CD8-positive, alpha-beta memory T cell (primary cell): ENCODE measurements at regions not wholly inside any gene's neighbourhood (a gene's known extent, or its start where the extent isn't known, plus 50 kb on each side); places are given as distances from the start of the nearest gene placed in this dataset.
A peak's percentile ranks its signal among the peaks of the same experiment; 100 is the strongest.

ENCODE experiments used
- CTCF ChIA-PET: fragments of 350-600 bp; sonication (Branson Sonifier 250); formaldehyde crosslinking; loops from one replicate; lab custom pipeline; 2021; ENCODE audit warnings: antibody characterized with exemption; lab: Charles Lee
- POLR2A ChIA-PET: fragments of 350-600 bp; sonication (Branson Sonifier 250); formaldehyde crosslinking; loops from one replicate; lab custom pipeline; 2021; ENCODE audit warnings: antibody characterized with exemption; lab: Charles Lee
- DNase-seq, 5 donors: peaks; one replicate each; pipeline versions ENCODE4 v3.0.0 to v3.0.0-alpha.2; 2020 to 2022; ENCODE audit warnings: mixed read lengths in 1 of 5
- H3K27ac ChIP-seq: one replicate; pipeline ENCODE4 v1.7.0; 2013; ENCODE audit warnings: low read depth, mild to moderate bottlenecking, low read length, moderate library complexity
- H3K27me3 ChIP-seq: 2 replicates; pipeline ENCODE4 v1.7.0; 2013; ENCODE audit warnings: low read length, mild to moderate bottlenecking; ENCODE audit not compliant: insufficient read depth, poor library complexity, severe bottlenecking
- H3K36me3 ChIP-seq: 2 replicates; pipeline ENCODE4 v1.7.0; 2013; ENCODE audit warnings: mild to moderate bottlenecking, low read length, moderate library complexity; ENCODE audit not compliant: insufficient read depth
- H3K4me1 ChIP-seq: 2 replicates; pipeline ENCODE4 v1.7.0; 2013; ENCODE audit warnings: mild to moderate bottlenecking, low read length, moderate library complexity; ENCODE audit not compliant: insufficient read depth
- H3K4me3 ChIP-seq: 2 replicates; pipeline ENCODE4 v1.7.0; 2013; ENCODE audit warnings: mild to moderate bottlenecking, low read length
- H3K9me3 ChIP-seq: 2 replicates; pipeline ENCODE4 v1.7.0; 2013; ENCODE audit warnings: mild to moderate bottlenecking, low read length
- H3K27ac Mint-ChIP-seq, 8 donors: one replicate each; pipeline ENCODE4 v1.8.0; 2020 to 2021; ENCODE audit warnings: mixed read lengths in 8 of 8, mild to moderate bottlenecking in 6 of 8, inconsistent platforms in 3 of 8, moderate library complexity in 3 of 8
- H3K27me3 Mint-ChIP-seq, 2 donors: one replicate each; pipeline ENCODE4 v1.8.0; 2020 to 2021; ENCODE audit warnings: mixed read lengths in 2 of 2, mild to moderate bottlenecking in 1 of 2, moderate library complexity in 1 of 2
- H3K36me3 Mint-ChIP-seq, 3 donors: one replicate each; pipeline ENCODE4 v1.8.0; 2020 to 2021; ENCODE audit warnings: mixed read lengths in 3 of 3, inconsistent platforms in 1 of 3, mild to moderate bottlenecking in 1 of 3
- H3K4me1 Mint-ChIP-seq, 3 donors: one replicate each; pipeline ENCODE4 v1.8.0; 2020 to 2021; ENCODE audit warnings: mixed read lengths in 3 of 3, inconsistent platforms in 1 of 3, mild to moderate bottlenecking in 1 of 3
- H3K4me3 Mint-ChIP-seq, 7 donors: one replicate each; pipeline ENCODE4 v1.8.0; 2020 to 2021; ENCODE audit warnings: mixed read lengths in 7 of 7, mild to moderate bottlenecking in 6 of 7, moderate library complexity in 4 of 7, inconsistent platforms in 2 of 7
- H3K9me3 Mint-ChIP-seq, 5 donors: one replicate each; pipeline ENCODE4 v1.8.0; 2020 to 2022; ENCODE audit warnings: mixed read lengths in 5 of 5, mild to moderate bottlenecking in 3 of 5, moderate library complexity in 2 of 5, inconsistent platforms in 1 of 5

DNA sequence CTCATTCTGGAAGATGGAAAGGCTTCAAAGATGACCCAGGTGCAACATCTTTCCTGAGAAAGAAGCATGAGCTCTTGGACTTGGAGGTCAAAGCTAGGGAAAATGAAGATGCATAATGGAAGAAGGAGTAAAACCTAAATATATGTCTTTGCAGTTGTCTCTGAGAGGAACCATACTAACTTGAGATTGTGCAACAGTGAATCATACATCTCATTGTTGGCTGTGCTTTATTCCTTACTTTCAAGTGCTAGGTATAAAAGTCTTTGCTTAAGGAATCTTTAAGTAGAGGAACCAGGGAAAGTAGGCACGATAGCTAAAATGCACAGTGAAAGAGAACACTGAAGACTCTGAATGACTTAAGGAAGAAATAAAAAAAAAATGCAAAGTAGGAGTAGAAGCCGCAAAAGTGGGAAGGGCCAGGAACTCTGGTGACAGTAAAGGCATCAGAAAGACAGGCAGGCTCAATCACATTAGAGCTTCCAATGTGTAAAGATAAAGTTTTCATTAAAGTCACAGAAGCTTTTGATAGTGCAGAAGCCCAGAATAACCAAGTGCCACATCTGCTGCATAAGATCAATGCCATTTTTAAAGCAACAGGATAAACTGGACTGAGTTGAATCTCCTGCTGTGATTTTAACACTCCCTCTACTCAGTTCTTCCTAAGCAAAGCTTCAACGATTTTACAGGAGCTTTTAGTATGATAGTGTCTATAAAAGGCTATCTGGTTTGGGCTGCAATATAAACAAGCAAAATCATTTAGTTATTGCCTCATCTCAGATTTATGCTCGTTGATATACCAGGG lies 432.3 kb upstream of the EDIL3 start:
- Histone ChIP-seq H3K27me3 (no peaks in the 10 kb centered on the region), H3K9me3 (no peaks in the 10 kb centered on the region), H3K36me3 (no peaks in the 10 kb centered on the region), H3K27ac (no peak overlapping the region), H3K4me1 (no peaks in the 10 kb centered on the region), H3K4me3 (no peak overlapping the region)
- Mint-ChIP-seq H3K27ac (no peak overlapping the region), H3K9me3 (peaks cover 2 to 6% (median 3%) of the 10 kb centered on the region in 5 donors), H3K36me3 (no peaks in the 10 kb centered on the region), H3K27me3 (no peaks in the 10 kb centered on the region), H3K4me3 (no peak overlapping the region), H3K4me1 (no peaks in the 10 kb centered on the region)
- CTCF ChIA-PET, result interaction anchor here (1.1 kb wide), 1 partner anchor 20 kb away, joined by 3 read pairs; no protein-coding TSS in a partner anchor
- DNase-seq, result no peak
- POLR2A ChIA-PET, result no interaction called here

DNA sequence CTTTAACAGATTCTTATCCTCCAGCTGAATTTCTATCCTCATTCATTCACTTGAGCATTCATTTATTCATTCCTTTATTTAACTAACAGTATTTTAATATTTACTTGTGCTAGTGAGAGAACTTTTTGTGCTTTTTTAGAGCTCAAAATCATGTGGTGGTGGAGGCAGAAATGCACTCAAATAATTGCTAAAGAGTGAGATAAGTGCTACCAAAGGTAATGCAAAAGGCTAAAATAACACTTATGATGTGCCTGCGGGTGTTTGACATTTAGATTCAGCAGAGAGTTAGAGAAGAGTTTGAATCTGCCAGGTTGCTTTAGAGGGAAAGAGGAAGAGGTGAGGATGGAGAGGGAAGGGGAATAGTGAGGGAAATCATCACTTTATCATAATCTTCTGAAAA lies 431.5 kb upstream of the EDIL3 start:
- peaks cover 4 to 8% (median 6%) of the 10 kb centered on the region in 5 donors for H3K9me3 Mint-ChIP-seq
- Histone ChIP-seq H3K36me3 (no peaks in the 10 kb centered on the region), H3K9me3 (no peaks in the 10 kb centered on the region), H3K4me1 (no peaks in the 10 kb centered on the region), H3K27me3 (no peaks in the 10 kb centered on the region), H3K4me3 (no peak overlapping the region), H3K27ac (no peak overlapping the region)
- DNase-seq, result no peak
- H3K36me3 Mint-ChIP-seq, result no peaks in the 10 kb centered on the region
- no peaks in the 10 kb centered on the region for H3K27me3 Mint-ChIP-seq
- POLR2A ChIA-PET, result no interaction called here
- CTCF ChIA-PET, result interaction anchor here (1.1 kb wide), 1 partner anchor 20 kb away, joined by 3 read pairs; no protein-coding TSS in a partner anchor
- H3K27ac Mint-ChIP-seq, result peak overlapping the region in 1 of 8 donors; percentile 14
- H3K4me3 Mint-ChIP-seq, result no peak overlapping the region
- H3K4me1 Mint-ChIP-seq, result no peaks in the 10 kb centered on the region

DNA sequence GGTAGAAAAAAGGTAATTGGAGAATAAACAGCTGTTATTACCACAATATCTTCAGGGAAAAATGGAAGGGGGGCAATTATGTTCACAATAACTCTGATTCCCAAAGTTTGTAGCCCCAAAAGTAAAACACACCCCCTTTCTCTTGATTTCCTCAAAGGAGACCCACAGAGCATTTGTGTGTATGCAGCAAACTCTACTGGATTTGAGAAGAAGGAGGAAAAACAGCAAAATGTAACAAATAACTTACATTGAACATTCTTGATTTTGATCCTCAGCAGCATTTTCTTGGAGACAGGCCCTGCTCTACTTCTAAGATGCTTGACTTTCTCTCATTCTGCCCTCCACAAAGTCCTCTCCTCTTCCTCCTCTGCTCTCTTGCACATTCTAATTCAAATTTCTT lies 420.8 kb upstream of the EDIL3 start:
- no peaks in the 10 kb centered on the region for H3K36me3 ChIP-seq
- ChIA-PET POLR2A (no interaction called here), CTCF (no interaction called here)
- no peaks in the 10 kb centered on the region for H3K27me3 Mint-ChIP-seq
- no peak overlapping the region for H3K27ac Mint-ChIP-seq
- no peak overlapping the region for H3K27ac ChIP-seq
- H3K9me3 ChIP-seq, result no peaks in the 10 kb centered on the region
- H3K4me1 ChIP-seq, result no peaks in the 10 kb centered on the region
- peaks cover 0 to 11% (median 2%) of the 10 kb centered on the region in 5 donors for H3K9me3 Mint-ChIP-seq
- H3K27me3 ChIP-seq, result no peaks in the 10 kb centered on the region
- no peak overlapping the region for H3K4me3 Mint-ChIP-seq
- H3K4me3 ChIP-seq, result no peak overlapping the region
- no peaks in the 10 kb centered on the region for H3K36me3 Mint-ChIP-seq
- H3K4me1 Mint-ChIP-seq, result no peaks in the 10 kb centered on the region
- DNase-seq, result no peak

DNA sequence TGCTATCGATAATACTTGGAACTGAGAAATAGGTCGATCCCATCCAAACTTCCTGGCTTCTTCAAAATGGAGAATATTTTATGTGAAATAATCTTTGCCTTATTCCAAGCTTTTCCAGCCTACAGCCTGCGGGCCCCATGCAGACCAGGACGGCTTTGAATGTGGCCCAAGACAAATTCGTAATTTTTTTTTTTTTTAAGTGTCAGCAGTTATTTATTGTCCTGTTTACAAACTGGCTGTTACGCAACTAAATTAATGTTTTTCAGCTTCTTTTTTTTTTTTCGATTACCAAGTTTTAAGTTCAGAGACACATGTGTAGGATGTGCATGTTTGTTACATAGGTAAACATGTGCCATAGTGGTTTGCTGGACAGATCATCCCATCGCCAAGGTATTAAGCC lies 411.7 kb upstream of the EDIL3 start:
- Histone ChIP-seq H3K4me1 (no peaks in the 10 kb centered on the region), H3K4me3 (no peak overlapping the region), H3K27ac (no peak overlapping the region), H3K9me3 (no peaks in the 10 kb centered on the region), H3K36me3 (no peaks in the 10 kb centered on the region), H3K27me3 (no peaks in the 10 kb centered on the region)
- H3K27ac Mint-ChIP-seq, result no peak overlapping the region
- CTCF ChIA-PET, result interaction anchor here (0.7 to 1.0 kb wide), 2 partner anchors 20 to 596 kb away, joined by 3 read pairs; no protein-coding TSS in a partner anchor
- H3K9me3 Mint-ChIP-seq, result peaks cover 0 to 29% (median 2%) of the 10 kb centered on the region in 5 donors
- no peaks in the 10 kb centered on the region for H3K36me3 Mint-ChIP-seq
- H3K4me3 Mint-ChIP-seq, result no peak overlapping the region
- H3K4me1 Mint-ChIP-seq, result no peaks in the 10 kb centered on the region
- no peaks in the 10 kb centered on the region for H3K27me3 Mint-ChIP-seq
- POLR2A ChIA-PET, result no interaction called here
- DNase-seq, result no peak

DNA sequence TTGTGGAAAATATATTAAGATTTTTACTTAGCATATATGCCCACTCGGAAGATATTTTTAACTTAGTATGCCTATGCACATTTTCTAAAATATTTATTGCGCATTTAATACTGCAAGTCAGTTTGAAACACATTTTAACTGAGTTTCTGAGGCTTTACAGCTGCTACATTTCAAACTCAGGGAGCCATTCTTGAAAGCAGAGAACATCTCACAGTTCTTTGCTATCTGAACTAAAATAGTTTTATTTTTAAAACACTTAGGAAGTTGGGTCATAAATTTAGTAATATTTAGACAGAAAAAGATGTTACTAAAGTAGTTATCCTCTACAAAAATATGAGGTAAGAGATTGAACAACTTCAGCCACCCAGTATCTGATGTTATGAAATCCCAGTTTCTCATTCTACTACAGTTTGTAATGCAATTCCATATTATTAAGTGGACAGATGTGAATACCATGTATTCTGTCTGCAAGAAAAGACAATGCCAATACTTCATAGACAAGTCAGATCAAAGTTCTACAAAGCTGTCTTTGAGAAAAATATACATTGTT lies 409.9 kb upstream of the EDIL3 start:
- Mint-ChIP-seq H3K9me3 (peaks cover 0 to 25% (median 3%) of the 10 kb centered on the region in 5 donors), H3K27me3 (no peaks in the 10 kb centered on the region), H3K4me3 (no peak overlapping the region), H3K36me3 (no peaks in the 10 kb centered on the region), H3K4me1 (no peaks in the 10 kb centered on the region), H3K27ac (no peak overlapping the region)
- DNase-seq, result no peak
- no peaks in the 10 kb centered on the region for H3K27me3 ChIP-seq
- POLR2A ChIA-PET, result no interaction called here
- H3K9me3 ChIP-seq, result no peaks in the 10 kb centered on the region
- no peak overlapping the region for H3K4me3 ChIP-seq
- no peaks in the 10 kb centered on the region for H3K4me1 ChIP-seq
- CTCF ChIA-PET, result no interaction called here
- H3K36me3 ChIP-seq, result no peaks in the 10 kb centered on the region
- no peak overlapping the region for H3K27ac ChIP-seq

DNA sequence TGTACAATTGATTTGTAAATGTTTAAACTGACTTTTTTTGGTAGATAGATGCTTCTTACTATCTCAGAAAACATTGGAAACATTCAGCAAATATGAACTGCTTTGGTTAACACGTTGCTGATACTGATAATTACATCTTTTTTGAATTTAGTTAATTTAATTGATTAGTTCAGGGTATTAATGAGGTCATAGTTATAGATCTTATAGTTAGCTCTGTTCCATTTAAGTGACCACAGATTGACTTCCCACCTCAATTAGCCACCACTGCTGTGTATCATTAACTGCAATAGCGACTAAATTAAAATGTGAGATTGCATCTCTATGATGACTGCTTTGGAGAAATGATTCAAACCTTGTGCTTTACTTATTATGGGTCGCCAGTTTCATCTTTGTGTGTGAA lies 407.1 kb upstream of the EDIL3 start:
- no peaks in the 10 kb centered on the region for H3K9me3 ChIP-seq
- H3K27me3 ChIP-seq, result no peaks in the 10 kb centered on the region
- H3K27ac Mint-ChIP-seq, result no peak overlapping the region
- H3K4me3 ChIP-seq, result no peak overlapping the region
- ChIA-PET POLR2A (no interaction called here), CTCF (no interaction called here)
- H3K36me3 Mint-ChIP-seq, result no peaks in the 10 kb centered on the region
- no peak overlapping the region for H3K4me3 Mint-ChIP-seq
- H3K36me3 ChIP-seq, result no peaks in the 10 kb centered on the region
- no peaks in the 10 kb centered on the region for H3K4me1 Mint-ChIP-seq
- H3K27me3 Mint-ChIP-seq, result no peaks in the 10 kb centered on the region
- peaks cover 0 to 5% (median 3%) of the 10 kb centered on the region in 5 donors for H3K9me3 Mint-ChIP-seq
- DNase-seq, result no peak
- no peak overlapping the region for H3K27ac ChIP-seq
- no peaks in the 10 kb centered on the region for H3K4me1 ChIP-seq

DNA sequence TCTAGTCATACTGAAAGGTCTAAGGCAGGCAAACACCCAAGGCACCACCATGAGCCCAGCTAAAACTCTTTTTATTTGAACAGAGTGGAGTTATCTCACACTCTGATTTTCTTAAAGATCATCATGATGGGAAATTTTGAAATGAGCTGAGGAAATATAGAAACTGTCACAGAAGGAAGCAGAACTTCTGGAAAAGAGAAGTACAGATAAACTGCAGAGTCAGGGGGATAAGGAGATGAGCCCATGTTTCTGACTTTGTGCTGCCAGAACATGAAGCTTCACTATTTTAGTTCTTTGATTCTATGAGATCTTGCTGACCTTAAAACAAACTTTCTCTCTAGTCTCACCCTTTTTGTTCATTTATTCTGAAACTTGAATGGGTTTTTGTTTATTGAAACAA lies 406.5 kb upstream of the EDIL3 start:
- no peaks in the 10 kb centered on the region for H3K36me3 ChIP-seq
- H3K27me3 ChIP-seq, result no peaks in the 10 kb centered on the region
- no peak overlapping the region for H3K27ac Mint-ChIP-seq
- H3K36me3 Mint-ChIP-seq, result no peaks in the 10 kb centered on the region
- ChIA-PET CTCF (no interaction called here), POLR2A (no interaction called here)
- H3K4me3 Mint-ChIP-seq, result no peak overlapping the region
- no peaks in the 10 kb centered on the region for H3K4me1 Mint-ChIP-seq
- no peak for DNase-seq
- H3K27me3 Mint-ChIP-seq, result no peaks in the 10 kb centered on the region
- H3K4me3 ChIP-seq, result no peak overlapping the region
- no peak overlapping the region for H3K27ac ChIP-seq
- H3K4me1 ChIP-seq, result no peaks in the 10 kb centered on the region
- no peaks in the 10 kb centered on the region for H3K9me3 ChIP-seq
- peaks cover 0 to 5% (median 0%) of the 10 kb centered on the region in 5 donors for H3K9me3 Mint-ChIP-seq

DNA sequence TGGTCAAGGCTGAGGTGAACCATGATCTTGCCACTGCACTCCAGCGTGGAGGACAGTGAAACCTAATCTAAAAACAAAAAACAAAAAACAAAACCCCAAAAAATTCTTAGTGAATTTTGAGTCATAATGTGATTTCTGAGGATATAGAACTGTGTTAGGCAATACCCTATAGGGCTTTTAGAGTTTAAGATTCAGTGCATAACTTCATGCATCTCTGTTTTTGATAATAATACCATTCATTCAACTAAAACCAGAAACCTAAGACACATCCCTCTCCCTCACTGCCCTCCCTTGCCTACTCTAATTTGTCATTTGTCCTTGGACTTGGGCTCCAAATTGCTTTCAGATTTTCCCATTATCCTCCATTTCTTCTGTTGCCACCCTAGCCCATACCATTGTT lies 405.7 kb upstream of the EDIL3 start:
- Histone ChIP-seq H3K9me3 (no peaks in the 10 kb centered on the region), H3K27me3 (no peaks in the 10 kb centered on the region), H3K4me1 (no peaks in the 10 kb centered on the region), H3K4me3 (no peak overlapping the region), H3K27ac (no peak overlapping the region), H3K36me3 (no peaks in the 10 kb centered on the region)
- Mint-ChIP-seq H3K4me3 (no peak overlapping the region), H3K27me3 (no peaks in the 10 kb centered on the region), H3K9me3 (peaks cover 0 to 5% (median 0%) of the 10 kb centered on the region in 5 donors), H3K4me1 (no peaks in the 10 kb centered on the region), H3K27ac (no peak overlapping the region), H3K36me3 (no peaks in the 10 kb centered on the region)
- CTCF ChIA-PET, result no interaction called here
- POLR2A ChIA-PET, result no interaction called here
- DNase-seq, result no peak
